KMS-11 (cell line): ENCODE measurements at regions not wholly inside any gene's neighbourhood (a gene's known extent, or its start where the extent isn't known, plus 50 kb on each side); places are given as distances from the start of the nearest gene placed in this dataset.
A peak's percentile ranks its signal among the peaks of the same experiment; 100 is the strongest.

Source experiments
- H2AFZ ChIP-seq: fragments of 200-600 bp; sonication (generic); 2 replicates; pipeline ENCODE4 v1.6.1; 2016; ENCODE audit warnings: antibody characterized with exemption, mixed run types, low read depth
- H3K27ac ChIP-seq: fragments of 200-600 bp; sonication (generic); 2 replicates; pipeline ENCODE4 v1.6.1; 2016; ENCODE audit warnings: mild to moderate bottlenecking, mixed run types
- H3K27me3 ChIP-seq: fragments of 200-600 bp; sonication (generic); 2 replicates; pipeline ENCODE4 v1.6.1; 2017; ENCODE audit warnings: mild to moderate bottlenecking, low read depth, mixed run types, moderate library complexity; ENCODE audit not compliant: insufficient read depth
- H3K36me3 ChIP-seq: fragments of 200-600 bp; sonication (generic); 2 replicates; pipeline ENCODE4 v1.6.1; 2017; ENCODE audit warnings: mild to moderate bottlenecking, mixed run types; ENCODE audit not compliant: insufficient read depth
- H3K4me1 ChIP-seq: fragments of 200-600 bp; sonication (generic); 2 replicates; pipeline ENCODE4 v1.6.1; 2016; ENCODE audit warnings: mild to moderate bottlenecking, low read depth, mixed run types; ENCODE audit not compliant: poor library complexity, severe bottlenecking
- H3K4me2 ChIP-seq: fragments of 200-600 bp; sonication (generic); 2 replicates; pipeline ENCODE4 v1.7.0; 2016; ENCODE audit warnings: mild to moderate bottlenecking, mixed run types
- H3K4me3 ChIP-seq: fragments of 200-600 bp; sonication (generic); IDR thresholded peaks from 2 replicates; pipeline ENCODE4 v1.6.1; 2017; ENCODE audit warnings: low read depth, low read length, mixed read lengths; ENCODE audit not compliant: insufficient read depth
- H3K79me2 ChIP-seq: fragments of 200-600 bp; sonication (generic); 2 replicates; pipeline ENCODE4 v1.6.1; 2016; ENCODE audit warnings: low read depth, mixed run types; ENCODE audit not compliant: insufficient read depth
- H3K9ac ChIP-seq: fragments of 200-600 bp; sonication (generic); 2 replicates; pipeline ENCODE4 v1.6.1; 2016; ENCODE audit warnings: mild to moderate bottlenecking, mixed run types
- H4K20me1 ChIP-seq: fragments of 200-600 bp; sonication (generic); 2 replicates; pipeline ENCODE4 v1.6.1; 2016; ENCODE audit warnings: mild to moderate bottlenecking, mixed run types; ENCODE audit not compliant: insufficient read depth
- CTCF ChIP-seq: fragments of 200-600 bp; sonication (generic); conservative IDR thresholded peaks from 2 replicates; pipeline ENCODE4 v1.6.1; 2017; ENCODE audit warnings: low read depth, mild to moderate bottlenecking, antibody characterized with exemption, low read length, moderate library complexity, mixed read lengths

GRCh38 chr12:114479831-114480230 lies 73.9 kb upstream of the TBX5 start:
- H3K36me3 ChIP-seq: no peaks in the 10 kb centered on the region
- H3K4me3 ChIP-seq: no peak overlapping the region
- H4K20me1 ChIP-seq: no peaks in the 10 kb centered on the region

GRCh38 chr12:114478865-114479264 lies 72.9 kb upstream of the TBX5 start:
- no peak for TF ChIP-seq CTCF
- Histone ChIP-seq H3K79me2 (no peaks in the 10 kb centered on the region), H3K27me3 (no peaks in the 10 kb centered on the region), H3K27ac (no peak overlapping the region), H2AFZ (no peak overlapping the region), H3K4me1 (no peaks in the 10 kb centered on the region), H3K4me2 (no peak overlapping the region), H3K4me3 (no peak overlapping the region), H3K9ac (no peak overlapping the region), H3K36me3 (no peaks in the 10 kb centered on the region), H4K20me1 (no peaks in the 10 kb centered on the region)

More at GRCh38 chr12:114479831-114480230, 73.9 kb upstream of the TBX5 start:
- Histone ChIP-seq H3K4me2 (no peak overlapping the region), H3K27ac (no peak overlapping the region), H3K79me2 (no peaks in the 10 kb centered on the region), H3K27me3 (no peaks in the 10 kb centered on the region), H2AFZ (no peak overlapping the region), H3K4me1 (no peaks in the 10 kb centered on the region), H3K9ac (no peak overlapping the region)
- no peak for TF ChIP-seq CTCF

GRCh38 chr12:114477989-114478395 lies 72.0 kb upstream of the TBX5 start:
- H3K27me3 ChIP-seq: no peaks in the 10 kb centered on the region
- no peak overlapping the region for H3K4me3 ChIP-seq
- H3K79me2 ChIP-seq: no peaks in the 10 kb centered on the region
- H3K9ac ChIP-seq: no peak overlapping the region
- H3K27ac ChIP-seq: no peak overlapping the region
- H3K36me3 ChIP-seq: no peaks in the 10 kb centered on the region
- H3K4me1 ChIP-seq: no peaks in the 10 kb centered on the region
- H2AFZ ChIP-seq: no peak overlapping the region
- TF ChIP-seq CTCF: no peak
- no peak overlapping the region for H3K4me2 ChIP-seq
- no peaks in the 10 kb centered on the region for H4K20me1 ChIP-seq

GRCh38 chr12:114476159-114476558 lies 70.2 kb upstream of the TBX5 start:
- Histone ChIP-seq H4K20me1 (no peaks in the 10 kb centered on the region), H3K4me3 (no peak overlapping the region), H3K4me1 (no peaks in the 10 kb centered on the region), H3K4me2 (no peak overlapping the region), H3K36me3 (no peaks in the 10 kb centered on the region), H2AFZ (no peak overlapping the region), H3K79me2 (no peaks in the 10 kb centered on the region), H3K27me3 (no peaks in the 10 kb centered on the region), H3K9ac (no peak overlapping the region), H3K27ac (no peak overlapping the region)
- TF ChIP-seq CTCF: 0 out of 2 replicates have a peak, but pooled peaks have one; percentile 26
